PC-3 (cell line): ENCODE measurements at regions not wholly inside any gene's neighbourhood (a gene's known extent, or its start where the extent isn't known, plus 50 kb on each side); places are given as distances from the start of the nearest gene placed in this dataset.

ENCODE experiments used
- CTCF ChIP-seq: fragments of 300-600 bp; sonication (generic); conservative IDR thresholded peaks from 2 replicates; pipeline ENCODE4 v1.5.1; 2017; ENCODE audit warnings: antibody characterized with exemption, low read depth, mild to moderate bottlenecking, low read length
- EZH2 ChIP-seq: fragments of 300-600 bp; sonication (generic); IDR thresholded peaks from one replicate; pipeline ENCODE4 v1.6.1; 2017; ENCODE audit warnings: antibody characterized with exemption, mild to moderate bottlenecking, low read length; ENCODE audit not compliant: unreplicated experiment
- EZH2phosphoT487 ChIP-seq: fragments of 300-600 bp; sonication (generic); IDR thresholded peaks from 2 replicates; pipeline ENCODE4 v1.6.1; 2018; ENCODE audit warnings: mild to moderate bottlenecking, antibody characterized with exemption, low read length, borderline replicate concordance

GRCh38 chr2:88318956-88319330, 133.6 kb downstream of the FOXI3 start:
- TF ChIP-seq CTCF (no peak), EZH2 (no peak), EZH2phosphoT487 (no peak)
